NB4 (cell line): ENCODE measurements at regions not wholly inside any gene's neighbourhood (a gene's known extent, or its start where the extent isn't known, plus 50 kb on each side); places are given as distances from the start of the nearest gene placed in this dataset.

Experiments used
- CTCF ChIP-seq: IDR thresholded peaks from one replicate; pipeline ENCODE4 v1.5.1; 2012; ENCODE audit warnings: low read depth, low read length
- MAX ChIP-seq: IDR thresholded peaks from 2 replicates; pipeline ENCODE4 v1.6.1; 2011; ENCODE audit warnings: low read depth, low read length
- POLR2A ChIP-seq: IDR thresholded peaks from 2 replicates; pipeline ENCODE4 v1.6.1; 2011; ENCODE audit warnings: mild to moderate bottlenecking; ENCODE audit not compliant: insufficient read length; ENCODE audit errors: extremely low read depth

- TF ChIP-seq CTCF = no peak
- TF ChIP-seq POLR2A = no peak
- no peak for TF ChIP-seq MAX
Observed at GRCh38 chr6:98131290-98131990, 702.9 kb upstream of the POU3F2 start.
